ENCODE measurements at regions not wholly inside any gene's neighbourhood (a gene's known extent, or its start where the extent isn't known, plus 50 kb on each side); places are given as distances from the start of the nearest gene placed in this dataset.

DNA sequence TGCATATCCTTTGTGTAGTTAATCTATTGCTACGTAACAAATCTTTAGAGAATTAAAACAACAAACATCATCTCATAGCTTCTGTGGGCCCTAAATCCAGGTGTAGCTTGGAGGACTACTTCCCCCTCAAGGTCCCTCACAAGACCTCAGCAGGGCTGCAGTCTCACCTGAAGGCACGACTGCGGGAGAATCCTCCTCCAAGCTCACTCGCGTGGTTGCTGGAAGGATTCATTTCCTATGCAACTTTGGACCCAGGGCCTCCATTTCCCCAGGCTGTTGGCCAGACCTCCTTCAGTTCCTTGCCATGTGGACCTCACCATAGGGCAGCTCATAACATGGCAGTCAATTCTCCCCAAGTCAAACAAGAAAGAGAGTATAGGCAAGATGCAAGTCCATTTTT, 140.4 kb downstream of the OAT start:
- WGBS (ENCODE audit: insufficient coverage, insufficient replicate concordance, low lambda C conversion rate, missing lambda C conversion rate) = 86% methylated on average over 5 of the region's 5 CpGs
- no TSS peak for BruUV-seq (replicated peaks)

More for the DNA sequence above, 140.4 kb downstream of the OAT start:
- H3K4me2 ChIP-seq (ENCODE audit: control insufficient read depth, insufficient read depth) = no peak overlapping the region
- H2AFZ ChIP-seq (ENCODE audit: control insufficient read depth, low read depth, low read length) = no peak overlapping the region
- H3K4me3 ChIP-seq = no peak overlapping the region
- no peaks in the 10 kb centered on the region for H3K36me3 ChIP-seq (ENCODE audit: control insufficient read depth in 2 of 2, insufficient read depth in 2 of 2, low read length in 1 of 2)
- no peaks in the 10 kb centered on the region; the same call in 1 of the 3 replicates for H3K9me3 ChIP-seq (replicated peaks; ENCODE audit: control insufficient read depth, insufficient read depth, low read length)
- ATAC-seq = no peak
- ChIA-PET CTCF (no interaction called here), SMC1A (ENCODE audit: uncharacterized antibody, unreplicated experiment) (interaction anchor here (1.2 to 2.3 kb wide), 3 partner anchors 12 to 31 kb away, joined by 3 to 6 read pairs (median 3); no protein-coding TSS in a partner anchor), RAD21 (ENCODE audit: unreplicated experiment) (interaction anchor here (1.9 kb wide), 1 partner anchor 12 kb away, joined by 5 read pairs; no protein-coding TSS in a partner anchor), POLR2A (no interaction called here)
- no peak for DNase-seq (ENCODE audit: low read depth, low spot score)
- no peaks in the 10 kb centered on the region; a peak in 1 of 4 replicates for H3K27me3 ChIP-seq (replicated peaks in 1 of 2; ENCODE audit: control insufficient read depth in 2 of 2, insufficient read depth in 2 of 2, low read length in 1 of 2)
- no peak for FAIRE-seq
- in situ Hi-C loops (cut with MboI) = no loop called here
- H3K79me2 ChIP-seq (ENCODE audit: control insufficient read depth, insufficient read depth, low read length) = no peaks in the 10 kb centered on the region
- no peaks in the 10 kb centered on the region for H4K20me1 ChIP-seq (ENCODE audit: control insufficient read depth, insufficient read depth)
- no peak overlapping the region for H3K9ac ChIP-seq (ENCODE audit: control insufficient read depth, insufficient read depth, low read length)
- H3K27ac ChIP-seq (ENCODE audit: control insufficient read depth, insufficient read depth) = no peak overlapping the region
- TF ChIP-seq NFYB (IDR thresholded peaks at IDR 0.05; ENCODE audit: insufficient read depth, low read depth, low read length) = no peak
- TF ChIP-seq MYC (IDR thresholded peaks at IDR 0.05; ENCODE audit: insufficient read depth, insufficient read length, insufficient replicate concordance, low read length, severe bottlenecking) = no peak
- no peak for TF ChIP-seq MTA2 (IDR thresholded peaks at IDR 0.05; ENCODE audit: low read depth)
- TF ChIP-seq, protein P1, sequence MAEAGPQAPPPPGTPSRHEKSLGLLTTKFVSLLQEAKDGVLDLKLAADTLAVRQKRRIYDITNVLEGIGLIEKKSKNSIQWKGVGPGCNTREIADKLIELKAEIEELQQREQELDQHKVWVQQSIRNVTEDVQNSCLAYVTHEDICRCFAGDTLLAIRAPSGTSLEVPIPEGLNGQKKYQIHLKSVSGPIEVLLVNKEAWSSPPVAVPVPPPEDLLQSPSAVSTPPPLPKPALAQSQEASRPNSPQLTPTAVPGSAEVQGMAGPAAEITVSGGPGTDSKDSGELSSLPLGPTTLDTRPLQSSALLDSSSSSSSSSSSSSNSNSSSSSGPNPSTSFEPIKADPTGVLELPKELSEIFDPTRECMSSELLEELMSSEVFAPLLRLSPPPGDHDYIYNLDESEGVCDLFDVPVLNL (IDR thresholded peaks at IDR 0.05; ENCODE audit: low read depth, low read length) = no peak
- TF ChIP-seq, protein P2, sequence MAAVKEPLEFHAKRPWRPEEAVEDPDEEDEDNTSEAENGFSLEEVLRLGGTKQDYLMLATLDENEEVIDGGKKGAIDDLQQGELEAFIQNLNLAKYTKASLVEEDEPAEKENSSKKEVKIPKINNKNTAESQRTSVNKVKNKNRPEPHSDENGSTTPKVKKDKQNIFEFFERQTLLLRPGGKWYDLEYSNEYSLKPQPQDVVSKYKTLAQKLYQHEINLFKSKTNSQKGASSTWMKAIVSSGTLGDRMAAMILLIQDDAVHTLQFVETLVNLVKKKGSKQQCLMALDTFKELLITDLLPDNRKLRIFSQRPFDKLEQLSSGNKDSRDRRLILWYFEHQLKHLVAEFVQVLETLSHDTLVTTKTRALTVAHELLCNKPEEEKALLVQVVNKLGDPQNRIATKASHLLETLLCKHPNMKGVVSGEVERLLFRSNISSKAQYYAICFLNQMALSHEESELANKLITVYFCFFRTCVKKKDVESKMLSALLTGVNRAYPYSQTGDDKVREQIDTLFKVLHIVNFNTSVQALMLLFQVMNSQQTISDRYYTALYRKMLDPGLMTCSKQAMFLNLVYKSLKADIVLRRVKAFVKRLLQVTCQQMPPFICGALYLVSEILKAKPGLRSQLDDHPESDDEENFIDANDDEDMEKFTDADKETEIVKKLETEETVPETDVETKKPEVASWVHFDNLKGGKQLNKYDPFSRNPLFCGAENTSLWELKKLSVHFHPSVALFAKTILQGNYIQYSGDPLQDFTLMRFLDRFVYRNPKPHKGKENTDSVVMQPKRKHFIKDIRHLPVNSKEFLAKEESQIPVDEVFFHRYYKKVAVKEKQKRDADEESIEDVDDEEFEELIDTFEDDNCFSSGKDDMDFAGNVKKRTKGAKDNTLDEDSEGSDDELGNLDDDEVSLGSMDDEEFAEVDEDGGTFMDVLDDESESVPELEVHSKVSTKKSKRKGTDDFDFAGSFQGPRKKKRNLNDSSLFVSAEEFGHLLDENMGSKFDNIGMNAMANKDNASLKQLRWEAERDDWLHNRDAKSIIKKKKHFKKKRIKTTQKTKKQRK (IDR thresholded peaks at IDR 0.05; ENCODE audit: low read depth, low read length) = no peak
- TF ChIP-seq SMAD5 (IDR thresholded peaks at IDR 0.05; ENCODE audit: low read depth) = no peak
- no peak for TF ChIP-seq USF1 (IDR thresholded peaks at IDR 0.05; ENCODE audit: borderline replicate concordance, extremely low read length, insufficient read depth, low read depth, low read length)
- TF ChIP-seq SMAD1 (IDR thresholded peaks at IDR 0.05; ENCODE audit: low read depth, partially characterized antibody) = no peak
- no peak for TF ChIP-seq MYB (IDR thresholded peaks at IDR 0.05; ENCODE audit: borderline replicate concordance, low read depth, low read length)
- TF ChIP-seq TCF3 (IDR thresholded peaks at IDR 0.05; ENCODE audit: borderline replicate concordance, insufficient read depth, low read depth, low read length) = no peak
- no peaks in the 10 kb centered on the region for H3K4me1 ChIP-seq (ENCODE audit: control insufficient read depth, insufficient read depth, low read length)
- intact Hi-C loops (cut with micrococcal nuclease; ENCODE audit: unreplicated experiment) = no loop called here

Data from GM12878 (cell line).